ENCODE measurements at regions not wholly inside any gene's neighbourhood (a gene's known extent, or its start where the extent isn't known, plus 50 kb on each side); places are given as distances from the start of the nearest gene placed in this dataset.

- TF ChIP-seq CTCF (IDR thresholded peaks at IDR 0.05) (no peak), POLR2A (IDR thresholded peaks at IDR 0.05) (no peak)
Measured at GRCh38 chr4:75146223-75146622, 213.3 kb downstream of the PARM1 start.
